Astrocyte (in vitro differentiated cells and primary cell): ENCODE measurements at regions not wholly inside any gene's neighbourhood (a gene's known extent, or its start where the extent isn't known, plus 50 kb on each side); places are given as distances from the start of the nearest gene placed in this dataset.

Experiments
- DNase-seq: peaks from one replicate; pipeline ENCODE4 v3.0.0-alpha.2; 2010; ENCODE audit warnings: low read depth
- FAIRE-seq: peaks from 2 replicates; lab custom pipeline; 2011; peaks lifted over from hg19 to GRCh38; lab: Jason Lieb, UNC
- H2AFZ ChIP-seq: 2 replicates; pipeline ENCODE4 v1.6.0; 2012; ENCODE audit warnings: low read depth, low read length, inconsistent platforms
- H3K27ac ChIP-seq: 2 replicates; pipeline ENCODE4 v1.5.1; 2011; ENCODE audit warnings: low read depth, low read length, inconsistent platforms
- H3K27me3 ChIP-seq: 2 replicates; pipeline ENCODE4 v1.6.0; 2011; ENCODE audit warnings: low read length, inconsistent platforms; ENCODE audit not compliant: insufficient read depth
- H3K36me3 ChIP-seq: 2 replicates; pipeline ENCODE4 v1.5.1; 2011; ENCODE audit warnings: low read length, inconsistent platforms; ENCODE audit not compliant: insufficient read depth
- H3K4me1 ChIP-seq: 2 replicates; pipeline ENCODE4 v1.5.1; 2011; ENCODE audit warnings: low read length, inconsistent platforms; ENCODE audit not compliant: insufficient read depth
- H3K4me2 ChIP-seq: 2 replicates; pipeline ENCODE4 v1.6.0; 2012; ENCODE audit warnings: low read length, inconsistent platforms
- H3K4me3 ChIP-seq: 2 replicates; pipeline ENCODE4 v1.5.1; 2011; ENCODE audit warnings: low read depth, mild to moderate bottlenecking, low read length, inconsistent platforms; ENCODE audit not compliant: insufficient read depth
- H3K79me2 ChIP-seq: 2 replicates; pipeline ENCODE4 v1.6.0; 2012; ENCODE audit warnings: mild to moderate bottlenecking, low read length, inconsistent platforms; ENCODE audit not compliant: insufficient read depth
- H3K9ac ChIP-seq: 2 replicates; pipeline ENCODE4 v1.6.0; 2012; ENCODE audit warnings: mild to moderate bottlenecking, low read length, inconsistent platforms
- H3K9me3 ChIP-seq: 2 replicates; pipeline ENCODE4 v1.5.1; 2012; ENCODE audit warnings: low read depth, mild to moderate bottlenecking, low read length, inconsistent platforms; ENCODE audit not compliant: insufficient read depth
- H4K20me1 ChIP-seq: 2 replicates; pipeline ENCODE4 v1.6.0; 2012; ENCODE audit warnings: low read length, inconsistent platforms; ENCODE audit not compliant: insufficient read depth
- H3K27ac Mint-ChIP-seq: one replicate; pipeline ENCODE4 v1.8.0; 2021; ENCODE audit warnings: mild to moderate bottlenecking, mixed read lengths; ENCODE audit not compliant: unreplicated experiment
- H3K27me3 Mint-ChIP-seq: one replicate; pipeline ENCODE4 v1.8.0; 2021; ENCODE audit warnings: low read depth, mixed read lengths; ENCODE audit not compliant: unreplicated experiment
- H3K36me3 Mint-ChIP-seq: one replicate; pipeline ENCODE4 v1.8.0; 2021; ENCODE audit warnings: low read depth, mixed read lengths; ENCODE audit not compliant: unreplicated experiment
- H3K4me1 Mint-ChIP-seq: one replicate; pipeline ENCODE4 v1.8.0; 2021; ENCODE audit warnings: low read depth, mixed read lengths; ENCODE audit not compliant: unreplicated experiment
- H3K4me3 Mint-ChIP-seq: one replicate; pipeline ENCODE4 v1.8.0; 2021; ENCODE audit warnings: mild to moderate bottlenecking, moderate library complexity, mixed read lengths; ENCODE audit not compliant: unreplicated experiment
- H3K9me3 Mint-ChIP-seq: one replicate; pipeline ENCODE4 v1.8.0; 2021; ENCODE audit warnings: mild to moderate bottlenecking, mixed read lengths; ENCODE audit not compliant: unreplicated experiment
- EZH2 ChIP-seq: IDR thresholded peaks from 2 replicates; pipeline ENCODE4 v1.6.1; 2012; ENCODE audit warnings: mild to moderate bottlenecking, low read length, inconsistent platforms; ENCODE audit not compliant: insufficient read depth
- TF ChIP-seq, protein P1 (sequence below): IDR thresholded peaks from 2 replicates; pipeline ENCODE4 v1.5.1; 2011; ENCODE audit warnings: low read depth, mild to moderate bottlenecking, inconsistent platforms, low read length, moderate library complexity; ENCODE audit not compliant: insufficient read depth

DNA sequence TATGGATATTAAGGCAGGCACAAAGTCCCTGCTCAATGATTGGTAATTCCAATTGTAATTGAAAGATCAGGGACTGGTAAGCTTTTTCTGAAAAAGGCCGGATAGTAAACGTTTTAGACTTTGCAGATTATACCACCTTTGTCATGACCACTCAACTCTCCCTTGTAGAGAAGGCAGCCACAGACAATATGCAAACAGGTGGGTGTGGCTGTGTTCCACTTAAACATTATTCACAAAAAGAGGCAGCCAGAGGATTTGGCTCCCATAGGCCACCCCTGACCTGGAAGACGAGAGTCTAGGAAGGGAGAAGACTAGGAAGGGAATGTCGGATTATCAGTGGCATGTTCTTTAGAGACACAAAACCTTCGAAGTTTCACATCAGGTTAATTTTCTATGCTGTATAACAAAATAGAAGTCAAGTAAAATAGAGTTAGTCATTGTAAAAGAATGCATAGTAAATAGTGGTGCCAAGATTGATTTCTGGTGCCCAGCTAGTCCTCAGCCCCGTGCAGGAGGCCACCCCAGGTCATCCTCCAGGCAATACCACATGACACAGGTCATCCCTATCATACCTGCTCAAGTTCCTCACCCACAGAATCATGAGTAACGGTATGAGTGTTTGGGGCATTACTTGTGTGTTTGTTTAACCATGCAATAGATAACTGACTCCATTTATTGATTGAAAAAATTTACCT is 193.8 kb downstream of the PLPP4 start:
- no peak overlapping the region for H3K27ac ChIP-seq
- Mint-ChIP-seq H3K4me1 (peaks cover 3% of the 10 kb centered on the region), H3K4me3 (no peak overlapping the region), H3K27ac (no peak overlapping the region), H3K27me3 (peaks cover 4% of the 10 kb centered on the region), H3K9me3 (peaks cover 2% of the 10 kb centered on the region), H3K36me3 (no peaks in the 10 kb centered on the region)
- no peak overlapping the region for H3K9ac ChIP-seq
- H3K4me3 ChIP-seq: no peak overlapping the region
- no peak overlapping the region for H3K4me2 ChIP-seq
- no peaks in the 10 kb centered on the region for H4K20me1 ChIP-seq
- DNase-seq: no peak
- H3K27me3 ChIP-seq: no peaks in the 10 kb centered on the region
- H3K36me3 ChIP-seq: no peaks in the 10 kb centered on the region
- H2AFZ ChIP-seq: no peak overlapping the region
- TF ChIP-seq, protein P1, sequence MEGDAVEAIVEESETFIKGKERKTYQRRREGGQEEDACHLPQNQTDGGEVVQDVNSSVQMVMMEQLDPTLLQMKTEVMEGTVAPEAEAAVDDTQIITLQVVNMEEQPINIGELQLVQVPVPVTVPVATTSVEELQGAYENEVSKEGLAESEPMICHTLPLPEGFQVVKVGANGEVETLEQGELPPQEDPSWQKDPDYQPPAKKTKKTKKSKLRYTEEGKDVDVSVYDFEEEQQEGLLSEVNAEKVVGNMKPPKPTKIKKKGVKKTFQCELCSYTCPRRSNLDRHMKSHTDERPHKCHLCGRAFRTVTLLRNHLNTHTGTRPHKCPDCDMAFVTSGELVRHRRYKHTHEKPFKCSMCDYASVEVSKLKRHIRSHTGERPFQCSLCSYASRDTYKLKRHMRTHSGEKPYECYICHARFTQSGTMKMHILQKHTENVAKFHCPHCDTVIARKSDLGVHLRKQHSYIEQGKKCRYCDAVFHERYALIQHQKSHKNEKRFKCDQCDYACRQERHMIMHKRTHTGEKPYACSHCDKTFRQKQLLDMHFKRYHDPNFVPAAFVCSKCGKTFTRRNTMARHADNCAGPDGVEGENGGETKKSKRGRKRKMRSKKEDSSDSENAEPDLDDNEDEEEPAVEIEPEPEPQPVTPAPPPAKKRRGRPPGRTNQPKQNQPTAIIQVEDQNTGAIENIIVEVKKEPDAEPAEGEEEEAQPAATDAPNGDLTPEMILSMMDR: no peak
- TF ChIP-seq EZH2: no peak
- no peak for FAIRE-seq
- H3K79me2 ChIP-seq: no peaks in the 10 kb centered on the region
- H3K4me1 ChIP-seq: no peaks in the 10 kb centered on the region
- no peaks in the 10 kb centered on the region for H3K9me3 ChIP-seq

DNA sequence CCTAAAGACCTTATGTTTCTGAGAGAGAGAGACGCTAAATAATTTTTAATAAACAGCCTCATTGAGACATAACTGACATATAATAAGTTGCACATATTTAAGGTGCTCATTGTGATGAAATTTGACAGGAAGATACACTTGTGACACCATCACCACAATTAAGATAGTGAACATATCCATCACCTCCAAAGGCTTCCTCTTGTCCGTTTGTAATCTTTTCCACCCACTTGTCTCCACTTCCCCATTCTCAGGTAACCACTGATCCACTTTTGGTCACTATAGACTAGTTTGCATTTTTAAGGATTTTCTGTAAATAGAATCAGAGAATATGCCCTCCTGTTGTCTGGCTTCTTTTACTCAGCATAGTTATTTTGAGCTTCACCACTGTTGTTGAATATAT is 195.1 kb upstream of the WDR11 start:
- Histone ChIP-seq H3K36me3 (no peaks in the 10 kb centered on the region), H3K27ac (no peak overlapping the region), H2AFZ (no peak overlapping the region), H3K4me2 (no peak overlapping the region), H3K4me3 (no peak overlapping the region), H3K4me1 (no peaks in the 10 kb centered on the region), H3K79me2 (no peaks in the 10 kb centered on the region), H4K20me1 (no peaks in the 10 kb centered on the region), H3K27me3 (no peaks in the 10 kb centered on the region), H3K9ac (no peak overlapping the region), H3K9me3 (no peaks in the 10 kb centered on the region)
- no peak for DNase-seq
- TF ChIP-seq EZH2: no peak
- TF ChIP-seq, protein P1: no peak
- Mint-ChIP-seq H3K4me3 (no peak overlapping the region), H3K27ac (no peak overlapping the region), H3K9me3 (peaks cover 2% of the 10 kb centered on the region), H3K36me3 (no peaks in the 10 kb centered on the region), H3K4me1 (no peaks in the 10 kb centered on the region), H3K27me3 (no peaks in the 10 kb centered on the region)
- no peak for FAIRE-seq

DNA sequence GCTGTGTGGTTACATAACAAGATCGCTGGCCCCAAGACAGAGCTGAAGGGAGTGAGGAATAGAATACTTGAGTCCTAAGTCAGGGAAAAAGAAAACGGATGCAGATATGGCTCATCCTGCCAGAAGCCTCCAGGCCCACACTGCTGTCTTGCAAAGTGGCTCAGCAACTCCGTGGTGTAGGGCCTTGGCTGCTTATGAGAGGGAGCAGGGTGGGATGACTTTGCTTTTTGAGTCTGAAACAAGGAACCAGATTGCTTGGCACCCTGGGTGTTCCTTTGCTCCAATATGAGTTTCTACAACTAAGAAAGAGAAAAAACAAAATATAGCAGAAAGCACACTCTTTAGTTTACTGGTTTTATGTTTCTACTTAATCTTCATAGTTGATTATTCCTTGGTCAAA is 193.8 kb upstream of the WDR11 start:
- Mint-ChIP-seq H3K27ac (no peak overlapping the region), H3K27me3 (no peaks in the 10 kb centered on the region), H3K4me1 (no peaks in the 10 kb centered on the region), H3K9me3 (no peaks in the 10 kb centered on the region), H3K4me3 (no peak overlapping the region), H3K36me3 (no peaks in the 10 kb centered on the region)
- DNase-seq (no peak), FAIRE-seq (no peak)
- no peak overlapping the region for H3K27ac ChIP-seq
- H4K20me1 ChIP-seq: no peaks in the 10 kb centered on the region
- H3K4me3 ChIP-seq: no peak overlapping the region
- no peaks in the 10 kb centered on the region for H3K27me3 ChIP-seq
- no peaks in the 10 kb centered on the region for H3K9me3 ChIP-seq
- H3K79me2 ChIP-seq: no peaks in the 10 kb centered on the region
- no peaks in the 10 kb centered on the region for H3K36me3 ChIP-seq
- TF ChIP-seq EZH2: no peak
- TF ChIP-seq, protein P1: no peak
- H3K4me1 ChIP-seq: no peaks in the 10 kb centered on the region
- H3K9ac ChIP-seq: no peak overlapping the region
- H2AFZ ChIP-seq: no peak overlapping the region
- no peak overlapping the region for H3K4me2 ChIP-seq
